CD14-positive monocyte (primary cell): ENCODE measurements at regions not wholly inside any gene's neighbourhood (a gene's known extent, or its start where the extent isn't known, plus 50 kb on each side); places are given as distances from the start of the nearest gene placed in this dataset.

ENCODE experiments used
- DNase-seq, 3 donors: peaks; one replicate each; pipeline ENCODE4 v3.0.0-alpha.2; 2011 to 2022
- H2AFZ ChIP-seq: 2 replicates; pipeline ENCODE4 v1.6.0; 2012; ENCODE audit warnings: mild to moderate bottlenecking, low read depth, low read length, inconsistent platforms; ENCODE audit not compliant: insufficient read depth, poor library complexity, severe bottlenecking
- H3K27ac ChIP-seq, 2 donors: 1 replicate in 1 of 2; 2 replicates in 1 of 2; pipeline ENCODE4 v1.5.1; 2012 to 2013; ENCODE audit warnings: low read length in 2 of 2, control low read depth in 1 of 2, inconsistent platforms in 1 of 2, low read depth in 1 of 2, mild to moderate bottlenecking in 1 of 2
- H3K27me3 ChIP-seq, 2 donors: one replicate each; pipeline versions ENCODE4 v1.6.0 to v1.6.1; 2011 to 2013; ENCODE audit warnings: low read length in 2 of 2; ENCODE audit not compliant: control insufficient read depth in 2 of 2, insufficient read depth in 2 of 2
- H3K36me3 ChIP-seq, 2 donors: replicated peaks in 1 of 2; 1 replicate in 1 of 2; 2 replicates in 1 of 2; pipeline versions ENCODE4 v1.5.1 to v1.6.1; 2012 to 2013; ENCODE audit warnings: low read length in 2 of 2, control low read depth in 1 of 2, inconsistent platforms in 1 of 2, mild to moderate bottlenecking in 1 of 2; ENCODE audit not compliant: insufficient read depth in 2 of 2, control insufficient read depth in 1 of 2
- H3K4me1 ChIP-seq, 2 donors: 1 replicate in 1 of 2; 2 replicates in 1 of 2; pipeline versions ENCODE4 v1.5.1 to v1.6.1; 2012 to 2013; ENCODE audit warnings: low read length in 2 of 2, control low read depth in 1 of 2, inconsistent platforms in 1 of 2, mild to moderate bottlenecking in 1 of 2, moderate library complexity in 1 of 2; ENCODE audit not compliant: insufficient read depth in 2 of 2, control insufficient read depth in 1 of 2
- H3K4me2 ChIP-seq: replicated peaks from 2 replicates; pipeline ENCODE3; 2012; ENCODE audit warnings: low read length, moderate library complexity, mild to moderate bottlenecking; ENCODE audit not compliant: poor library complexity, severe bottlenecking; ENCODE audit errors: extremely low read depth
- H3K4me3 ChIP-seq, 3 experiments: fragments of 200-600 bp in 1 of 3; sonication (generic) in 1 of 3; replicated peaks in 1 of 3; 1 replicate in 2 of 3; 2 replicates in 1 of 3; pipeline ENCODE4 v1.5.1; 2011 to 2013; ENCODE audit warnings: low read length in 3 of 3, mild to moderate bottlenecking in 3 of 3, control low read depth in 2 of 3, low read depth in 2 of 3, inconsistent platforms in 1 of 3, moderate library complexity in 1 of 3
- H3K79me2 ChIP-seq: 2 replicates; pipeline ENCODE4 v1.6.0; 2012; ENCODE audit warnings: mild to moderate bottlenecking, control low read depth, inconsistent platforms, low read length, moderate library complexity; ENCODE audit not compliant: insufficient read depth
- H3K9ac ChIP-seq: 2 replicates; pipeline ENCODE4 v1.6.0; 2017; ENCODE audit warnings: low read length, mild to moderate bottlenecking; ENCODE audit not compliant: insufficient read depth, poor library complexity, severe bottlenecking
- H3K9me3 ChIP-seq, 2 donors: replicated peaks in 1 of 2; 1 replicate in 1 of 2; 2 replicates in 1 of 2; pipeline versions ENCODE4 v1.5.1 to v1.6.1; 2012 to 2013; ENCODE audit warnings: low read length in 2 of 2, control low read depth in 1 of 2; ENCODE audit not compliant: control insufficient read depth in 1 of 2, insufficient read depth in 1 of 2
- H4K20me1 ChIP-seq: 2 replicates; pipeline ENCODE4 v1.6.0; 2012; ENCODE audit warnings: mild to moderate bottlenecking, low read length, control low read depth, moderate library complexity; ENCODE audit not compliant: insufficient read depth
- H3K27ac Mint-ChIP-seq, 7 donors: one replicate each; pipeline ENCODE4 v1.8.0; 2020; ENCODE audit warnings: mild to moderate bottlenecking in 7 of 7, mixed read lengths in 7 of 7, moderate library complexity in 6 of 7, inconsistent platforms in 2 of 7
- H3K27me3 Mint-ChIP-seq, 3 donors: one replicate each; pipeline ENCODE4 v1.8.0; 2021 to 2022; ENCODE audit warnings: low read depth in 3 of 3, mild to moderate bottlenecking in 3 of 3, mixed read lengths in 3 of 3, moderate library complexity in 3 of 3, inconsistent platforms in 1 of 3
- H3K36me3 Mint-ChIP-seq, 2 donors: one replicate each; pipeline ENCODE4 v1.8.0; 2020; ENCODE audit warnings: mixed read lengths in 2 of 2, inconsistent platforms in 1 of 2, mild to moderate bottlenecking in 1 of 2
- H3K4me1 Mint-ChIP-seq: one replicate; pipeline ENCODE4 v1.8.0; 2020; ENCODE audit warnings: mild to moderate bottlenecking, mixed read lengths
- H3K4me3 Mint-ChIP-seq, 2 donors: one replicate each; pipeline ENCODE4 v1.8.0; 2020; ENCODE audit warnings: mild to moderate bottlenecking in 2 of 2, mixed read lengths in 2 of 2, moderate library complexity in 1 of 2
- H3K9me3 Mint-ChIP-seq, 7 donors: one replicate each; pipeline ENCODE4 v1.8.0; 2020 to 2022; ENCODE audit warnings: mixed read lengths in 7 of 7, mild to moderate bottlenecking in 6 of 7, moderate library complexity in 6 of 7, inconsistent platforms in 2 of 7
- WGBS: methylation state at CpG from one replicate; pipeline ENCODE4 v1.1.5; 2013; ENCODE audit warnings: missing lambda C conversion rate; ENCODE audit not compliant: insufficient coverage; 5-methylcytosine and 5-hydroxymethylcytosine counted together
- intact Hi-C, 2 donors: fragments of 100-400 bp; cut with micrococcal nuclease; formaldehyde crosslinking; loops; one replicate each; pipeline versions ENCODE4 v1.15.0 to v1.15.1; 2023
- TF ChIP-seq, protein P1 (sequence below): fragments of 200-600 bp; IDR thresholded peaks from one replicate; pipeline ENCODE4 v1.8.0; 2022; ENCODE audit warnings: antibody characterized with exemption, mild to moderate bottlenecking

DNA sequence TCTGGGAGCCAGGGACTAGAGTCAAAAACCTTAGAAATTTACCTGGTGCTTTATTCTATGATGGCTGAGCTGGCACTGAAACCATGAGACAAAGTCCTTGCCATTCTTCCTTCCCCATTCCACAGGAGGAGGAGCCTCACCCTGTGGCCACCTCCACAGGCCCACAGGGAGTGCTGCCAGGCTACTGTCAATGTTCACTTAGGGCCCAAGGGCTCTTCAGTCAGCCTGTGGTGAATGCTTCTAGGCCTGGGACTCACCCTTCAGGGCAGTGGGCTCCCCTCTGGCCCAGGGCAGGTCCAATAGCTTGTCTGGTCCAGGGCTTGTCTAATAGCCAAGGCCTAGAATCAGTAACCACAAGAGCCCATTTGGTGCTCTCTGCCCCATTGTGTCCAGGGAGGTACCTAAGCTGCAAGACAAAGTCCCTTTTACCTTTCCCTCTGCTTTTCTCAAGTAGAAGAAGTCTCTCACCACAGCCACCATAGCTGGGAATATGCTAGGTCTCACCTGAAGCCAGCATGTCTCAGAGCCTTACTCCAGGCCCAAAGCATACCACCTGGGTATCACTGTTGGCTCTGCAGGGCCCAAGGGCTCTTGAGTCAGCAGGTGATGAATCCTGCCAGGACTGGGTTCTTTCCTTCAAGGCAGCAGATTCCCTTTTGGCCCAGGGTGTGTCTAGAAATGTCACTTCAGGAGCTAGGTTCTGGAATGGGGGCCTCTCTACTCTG is 61.8 kb upstream of the CHRNB4 start:
- no peak overlapping the region for H2AFZ ChIP-seq
- H3K4me2 ChIP-seq: no peak overlapping the region
- H3K4me1 ChIP-seq: no peaks in the 10 kb centered on the region
- Mint-ChIP-seq H3K4me1 (no peaks in the 10 kb centered on the region), H3K36me3 (no peaks in the 10 kb centered on the region), H3K9me3 (peaks cover 4 to 13% (median 9%) of the 10 kb centered on the region in 7 donors), H3K27ac (peak overlapping the region in 1 of 7 donors; percentile 13), H3K4me3 (no peak overlapping the region), H3K27me3 (peaks cover 18 to 32% (median 31%) of the 10 kb centered on the region in 3 donors)
- no peak overlapping the region for H3K9ac ChIP-seq
- DNase-seq: no peak
- no peaks in the 10 kb centered on the region for H3K79me2 ChIP-seq
- H3K36me3 ChIP-seq: no peaks in the 10 kb centered on the region
- H3K4me3 ChIP-seq: no peak overlapping the region
- H3K9me3 ChIP-seq: peaks cover 0 to 6% of the 10 kb centered on the region in 2 donors
- TF ChIP-seq, protein P1, sequence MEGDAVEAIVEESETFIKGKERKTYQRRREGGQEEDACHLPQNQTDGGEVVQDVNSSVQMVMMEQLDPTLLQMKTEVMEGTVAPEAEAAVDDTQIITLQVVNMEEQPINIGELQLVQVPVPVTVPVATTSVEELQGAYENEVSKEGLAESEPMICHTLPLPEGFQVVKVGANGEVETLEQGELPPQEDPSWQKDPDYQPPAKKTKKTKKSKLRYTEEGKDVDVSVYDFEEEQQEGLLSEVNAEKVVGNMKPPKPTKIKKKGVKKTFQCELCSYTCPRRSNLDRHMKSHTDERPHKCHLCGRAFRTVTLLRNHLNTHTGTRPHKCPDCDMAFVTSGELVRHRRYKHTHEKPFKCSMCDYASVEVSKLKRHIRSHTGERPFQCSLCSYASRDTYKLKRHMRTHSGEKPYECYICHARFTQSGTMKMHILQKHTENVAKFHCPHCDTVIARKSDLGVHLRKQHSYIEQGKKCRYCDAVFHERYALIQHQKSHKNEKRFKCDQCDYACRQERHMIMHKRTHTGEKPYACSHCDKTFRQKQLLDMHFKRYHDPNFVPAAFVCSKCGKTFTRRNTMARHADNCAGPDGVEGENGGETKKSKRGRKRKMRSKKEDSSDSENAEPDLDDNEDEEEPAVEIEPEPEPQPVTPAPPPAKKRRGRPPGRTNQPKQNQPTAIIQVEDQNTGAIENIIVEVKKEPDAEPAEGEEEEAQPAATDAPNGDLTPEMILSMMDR: no peak
- no peaks in the 10 kb centered on the region for H4K20me1 ChIP-seq
- no peak overlapping the region for H3K27ac ChIP-seq
- peaks cover 2 to 7% of the 10 kb centered on the region in 2 donors for H3K27me3 ChIP-seq
- intact Hi-C loops: no loop called here

DNA sequence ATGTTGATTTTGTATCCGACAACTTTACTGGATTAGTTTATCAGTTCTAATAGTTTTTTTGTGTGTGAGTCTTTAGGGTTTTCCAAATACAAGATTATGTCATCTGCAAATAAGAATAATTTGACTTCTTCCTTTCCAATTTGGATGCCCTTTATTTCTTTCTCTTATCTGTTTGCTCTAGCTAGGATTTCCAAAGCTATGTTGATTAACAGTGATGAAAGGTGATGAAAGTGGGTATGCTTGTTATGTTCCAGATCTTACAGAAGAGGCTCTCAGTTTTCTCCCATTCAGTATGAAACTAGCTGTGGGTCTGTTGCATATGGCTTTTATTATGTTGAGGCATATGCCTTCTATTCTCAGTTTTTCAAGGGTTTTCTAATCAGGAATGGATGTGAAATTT is 56.4 kb upstream of the CHRNB4 start:
- no peaks in the 10 kb centered on the region for H3K4me1 ChIP-seq
- no peak for DNase-seq
- peaks cover 0 to 2% of the 10 kb centered on the region in 2 donors for H3K27me3 ChIP-seq
- no peak overlapping the region for H3K27ac Mint-ChIP-seq
- H3K4me3 ChIP-seq: no peak overlapping the region
- no peaks in the 10 kb centered on the region for H3K4me1 Mint-ChIP-seq
- H3K9me3 ChIP-seq: no peaks in the 10 kb centered on the region
- H3K9me3 Mint-ChIP-seq: peaks cover 0 to 3% (median 0%) of the 10 kb centered on the region in 7 donors
- no peak overlapping the region for H3K9ac ChIP-seq
- H2AFZ ChIP-seq: no peak overlapping the region
- H3K27ac ChIP-seq: no peak overlapping the region
- H3K36me3 Mint-ChIP-seq: no peaks in the 10 kb centered on the region
- no CpG with 5 or more reads among the region's 1 CpG for WGBS
- H4K20me1 ChIP-seq: no peaks in the 10 kb centered on the region
- H3K36me3 ChIP-seq: no peaks in the 10 kb centered on the region
- TF ChIP-seq, protein P1: no peak
- intact Hi-C loops: no loop called here
- H3K4me3 Mint-ChIP-seq: no peak overlapping the region
- peaks cover 12 to 19% (median 17%) of the 10 kb centered on the region in 3 donors for H3K27me3 Mint-ChIP-seq
- H3K79me2 ChIP-seq: no peaks in the 10 kb centered on the region
- H3K4me2 ChIP-seq: no peak overlapping the region
